22Rv1 (cell line): ENCODE measurements at regions not wholly inside any gene's neighbourhood (a gene's known extent, or its start where the extent isn't known, plus 50 kb on each side); places are given as distances from the start of the nearest gene placed in this dataset.

ENCODE experiments used
- ZFX ChIP-seq: fragments of 450-650 bp; IDR thresholded peaks from 2 replicates; pipeline ENCODE4 v1.6.1; 2017; ENCODE audit warnings: antibody characterized with exemption, borderline replicate concordance
- TF ChIP-seq, protein P1 (sequence below): fragments of 450-650 bp; IDR thresholded peaks from 2 replicates; pipeline ENCODE4 v1.5.1; 2017; ENCODE audit warnings: mild to moderate bottlenecking

GRCh38 chr5:174325961-174326360 is 280.5 kb downstream of the NSG2 start:
- TF ChIP-seq, protein P1, sequence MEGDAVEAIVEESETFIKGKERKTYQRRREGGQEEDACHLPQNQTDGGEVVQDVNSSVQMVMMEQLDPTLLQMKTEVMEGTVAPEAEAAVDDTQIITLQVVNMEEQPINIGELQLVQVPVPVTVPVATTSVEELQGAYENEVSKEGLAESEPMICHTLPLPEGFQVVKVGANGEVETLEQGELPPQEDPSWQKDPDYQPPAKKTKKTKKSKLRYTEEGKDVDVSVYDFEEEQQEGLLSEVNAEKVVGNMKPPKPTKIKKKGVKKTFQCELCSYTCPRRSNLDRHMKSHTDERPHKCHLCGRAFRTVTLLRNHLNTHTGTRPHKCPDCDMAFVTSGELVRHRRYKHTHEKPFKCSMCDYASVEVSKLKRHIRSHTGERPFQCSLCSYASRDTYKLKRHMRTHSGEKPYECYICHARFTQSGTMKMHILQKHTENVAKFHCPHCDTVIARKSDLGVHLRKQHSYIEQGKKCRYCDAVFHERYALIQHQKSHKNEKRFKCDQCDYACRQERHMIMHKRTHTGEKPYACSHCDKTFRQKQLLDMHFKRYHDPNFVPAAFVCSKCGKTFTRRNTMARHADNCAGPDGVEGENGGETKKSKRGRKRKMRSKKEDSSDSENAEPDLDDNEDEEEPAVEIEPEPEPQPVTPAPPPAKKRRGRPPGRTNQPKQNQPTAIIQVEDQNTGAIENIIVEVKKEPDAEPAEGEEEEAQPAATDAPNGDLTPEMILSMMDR: no peak
- TF ChIP-seq ZFX: no peak
